Muscle of leg (tissue), 3 donors: ENCODE measurements at regions not wholly inside any gene's neighbourhood (a gene's known extent, or its start where the extent isn't known, plus 50 kb on each side); places are given as distances from the start of the nearest gene placed in this dataset.

ENCODE experiments used
- DNase-seq: peaks from one replicate; pipeline ENCODE4 v3.0.0; 2013
- H3K27ac ChIP-seq: one replicate; pipeline ENCODE4 v1.5.1; 2013; ENCODE audit warnings: mild to moderate bottlenecking, low read length, control low read depth
- H3K27me3 ChIP-seq: one replicate; pipeline ENCODE4 v1.6.1; 2013; ENCODE audit warnings: low read length; ENCODE audit not compliant: control insufficient read depth, insufficient read depth
- H3K36me3 ChIP-seq: one replicate; pipeline ENCODE4 v1.6.1; 2013; ENCODE audit warnings: low read length; ENCODE audit not compliant: control insufficient read depth, insufficient read depth
- H3K4me1 ChIP-seq: one replicate; pipeline ENCODE4 v1.6.1; 2013; ENCODE audit warnings: low read length; ENCODE audit not compliant: control insufficient read depth, insufficient read depth
- H3K4me3 ChIP-seq: one replicate; pipeline ENCODE4 v1.5.1; 2013; ENCODE audit warnings: low read length, control low read depth
- H3K9me3 ChIP-seq: replicated peaks from 2 replicates; pipeline ENCODE4 v1.6.1; 2013; ENCODE audit warnings: low read depth, low read length; ENCODE audit not compliant: control insufficient read depth
- WGBS: methylation state at CpG from one replicate; pipeline ENCODE4 v1.1.5; 2013; ENCODE audit warnings: missing lambda C conversion rate; ENCODE audit not compliant: insufficient coverage; 5-methylcytosine and 5-hydroxymethylcytosine counted together

GRCh38 chr17:65434251-65434650 lies 127.2 kb downstream of the AXIN2 start:
- Histone ChIP-seq H3K27me3 (peaks cover 10% of the 10 kb centered on the region), H3K36me3 (no peaks in the 10 kb centered on the region), H3K4me3 (no peak overlapping the region), H3K4me1 (peaks cover 21% of the 10 kb centered on the region), H3K27ac (no peak overlapping the region), H3K9me3 (peaks cover 3% of the 10 kb centered on the region)
- WGBS = 33% methylated on average over 4 of the region's 7 CpGs
- DNase-seq = peak; percentile 27

GRCh38 chr17:65433592-65433991 lies 127.9 kb downstream of the AXIN2 start:
- no peak overlapping the region for H3K27ac ChIP-seq
- H3K9me3 ChIP-seq = peaks cover 3% of the 10 kb centered on the region
- DNase-seq = no peak
- H3K27me3 ChIP-seq = peaks cover 5% of the 10 kb centered on the region
- H3K4me3 ChIP-seq = no peak overlapping the region
- peaks cover 15% of the 10 kb centered on the region for H3K4me1 ChIP-seq
- WGBS = 88% methylated on average over 1 of the region's 4 CpGs
- no peaks in the 10 kb centered on the region for H3K36me3 ChIP-seq

GRCh38 chr17:65433157-65433556 lies 128.3 kb downstream of the AXIN2 start:
- 100% methylated on average over 1 of the region's 1 CpG for WGBS
- no peak for DNase-seq
- Histone ChIP-seq H3K27me3 (peaks cover 1% of the 10 kb centered on the region), H3K4me1 (peaks cover 12% of the 10 kb centered on the region), H3K36me3 (no peaks in the 10 kb centered on the region), H3K9me3 (peaks cover 3% of the 10 kb centered on the region), H3K4me3 (no peak overlapping the region), H3K27ac (no peak overlapping the region)

GRCh38 chr17:65431116-65431515 lies 130.3 kb downstream of the AXIN2 start:
- no peaks in the 10 kb centered on the region for H3K27me3 ChIP-seq

GRCh38 chr17:65430209-65430833 lies 131.1 kb downstream of the AXIN2 start:
- H3K27ac ChIP-seq = no peak overlapping the region
- no peaks in the 10 kb centered on the region for H3K27me3 ChIP-seq
- peaks cover 3% of the 10 kb centered on the region for H3K9me3 ChIP-seq
- 66% methylated on average over 8 of the region's 9 CpGs for WGBS
- no peaks in the 10 kb centered on the region for H3K36me3 ChIP-seq
- no peak overlapping the region for H3K4me3 ChIP-seq
- H3K4me1 ChIP-seq = peaks cover 11% of the 10 kb centered on the region
- peak; percentile 33 for DNase-seq

More at GRCh38 chr17:65431116-65431515, 130.3 kb downstream of the AXIN2 start:
- Histone ChIP-seq H3K9me3 (peaks cover 3% of the 10 kb centered on the region), H3K4me3 (no peak overlapping the region), H3K4me1 (peaks cover 11% of the 10 kb centered on the region), H3K27ac (no peak overlapping the region), H3K36me3 (no peaks in the 10 kb centered on the region)
- DNase-seq = no peak
- WGBS = 85% methylated on average over 7 of the region's 7 CpGs

- Histone ChIP-seq H3K27ac (no peak overlapping the region), H3K27me3 (no peaks in the 10 kb centered on the region), H3K36me3 (no peaks in the 10 kb centered on the region), H3K4me3 (no peak overlapping the region), H3K9me3 (no peaks in the 10 kb centered on the region), H3K4me1 (peaks cover 3% of the 10 kb centered on the region)
- DNase-seq = no peak
- 50% methylated on average over 3 of the region's 9 CpGs for WGBS
Measured at GRCh38 chr17:65423346-65424140, 137.9 kb downstream of the AXIN2 start.

- Histone ChIP-seq H3K27me3 (no peaks in the 10 kb centered on the region), H3K27ac (no peak overlapping the region), H3K36me3 (no peaks in the 10 kb centered on the region), H3K4me1 (peaks cover 3% of the 10 kb centered on the region), H3K4me3 (no peak overlapping the region), H3K9me3 (no peaks in the 10 kb centered on the region)
- no peak for DNase-seq
- WGBS = 60% methylated on average over 1 of the region's 3 CpGs
Measured at GRCh38 chr17:65418622-65419021, 142.8 kb downstream of the AXIN2 start.

GRCh38 chr17:65417406-65418221 lies 143.8 kb downstream of the AXIN2 start:
- no peaks in the 10 kb centered on the region for H3K27me3 ChIP-seq
- H3K4me3 ChIP-seq = no peak overlapping the region
- no peaks in the 10 kb centered on the region for H3K36me3 ChIP-seq
- H3K27ac ChIP-seq = no peak overlapping the region
- H3K4me1 ChIP-seq = peaks cover 3% of the 10 kb centered on the region
- no peaks in the 10 kb centered on the region for H3K9me3 ChIP-seq
- DNase-seq = no peak
- 78% methylated on average over 5 of the region's 7 CpGs for whole genome bisulfite sequencing

GRCh38 chr17:65415991-65416390 lies 145.5 kb downstream of the AXIN2 start:
- peaks cover 3% of the 10 kb centered on the region for H3K4me1 ChIP-seq
- H3K27ac ChIP-seq = no peak overlapping the region
- 88% methylated on average over 1 of the region's 5 CpGs for WGBS
- no peaks in the 10 kb centered on the region for H3K36me3 ChIP-seq
- H3K9me3 ChIP-seq = peaks cover 4% of the 10 kb centered on the region
- no peaks in the 10 kb centered on the region for H3K27me3 ChIP-seq
- DNase-seq = no peak
- H3K4me3 ChIP-seq = no peak overlapping the region

GRCh38 chr17:65413390-65413789 lies 148.1 kb downstream of the AXIN2 start:
- Histone ChIP-seq H3K27me3 (no peaks in the 10 kb centered on the region), H3K36me3 (no peaks in the 10 kb centered on the region), H3K9me3 (peaks cover 4% of the 10 kb centered on the region), H3K27ac (no peak overlapping the region), H3K4me3 (no peak overlapping the region), H3K4me1 (no peaks in the 10 kb centered on the region)
- WGBS = 100% methylated on average over 1 of the region's 2 CpGs
- no peak for DNase-seq
